ENCODE measurements at regions not wholly inside any gene's neighbourhood (a gene's known extent, or its start where the extent isn't known, plus 50 kb on each side); places are given as distances from the start of the nearest gene placed in this dataset.

DNA sequence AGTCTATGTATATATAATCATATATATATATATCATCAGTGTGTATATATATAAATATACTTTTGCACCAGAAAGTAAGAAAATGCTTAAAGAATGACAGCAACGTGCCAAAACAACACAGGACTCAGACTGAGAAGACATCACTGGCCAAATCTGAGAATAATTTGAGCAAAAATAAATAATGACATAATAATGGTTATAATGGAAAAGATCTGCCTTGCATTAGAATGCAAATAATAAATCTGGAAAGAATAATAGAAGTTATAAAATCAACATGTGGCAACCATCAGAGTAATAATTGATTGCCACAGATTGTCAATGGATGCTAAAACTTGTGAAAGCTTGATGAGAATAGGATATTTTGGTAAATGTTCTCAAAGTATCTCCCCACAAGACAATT is 61.5 kb upstream of the PLEKHG7 start:
- Mint-ChIP-seq H3K4me1 (ENCODE audit: insufficient read depth, unreplicated experiment) (peaks cover 7% of the 10 kb centered on the region), H3K9me3 (ENCODE audit: unreplicated experiment) (no peaks in the 10 kb centered on the region), H3K4me3 (ENCODE audit: unreplicated experiment) (no peak overlapping the region), H3K27ac (ENCODE audit: low read depth, unreplicated experiment) (no peak overlapping the region), H3K27me3 (ENCODE audit: insufficient read depth, unreplicated experiment) (no peaks in the 10 kb centered on the region), H3K36me3 (ENCODE audit: insufficient read depth, unreplicated experiment) (no peaks in the 10 kb centered on the region)
- ChIA-PET POLR2A (no interaction called here), CTCF (no interaction called here)
- intact Hi-C loops (cut with micrococcal nuclease): no loop called here
- no peak for DNase-seq (ENCODE audit: unreplicated experiment)
- BruUV-seq (replicated peaks): no TSS peak
- TF ChIP-seq, protein P1, sequence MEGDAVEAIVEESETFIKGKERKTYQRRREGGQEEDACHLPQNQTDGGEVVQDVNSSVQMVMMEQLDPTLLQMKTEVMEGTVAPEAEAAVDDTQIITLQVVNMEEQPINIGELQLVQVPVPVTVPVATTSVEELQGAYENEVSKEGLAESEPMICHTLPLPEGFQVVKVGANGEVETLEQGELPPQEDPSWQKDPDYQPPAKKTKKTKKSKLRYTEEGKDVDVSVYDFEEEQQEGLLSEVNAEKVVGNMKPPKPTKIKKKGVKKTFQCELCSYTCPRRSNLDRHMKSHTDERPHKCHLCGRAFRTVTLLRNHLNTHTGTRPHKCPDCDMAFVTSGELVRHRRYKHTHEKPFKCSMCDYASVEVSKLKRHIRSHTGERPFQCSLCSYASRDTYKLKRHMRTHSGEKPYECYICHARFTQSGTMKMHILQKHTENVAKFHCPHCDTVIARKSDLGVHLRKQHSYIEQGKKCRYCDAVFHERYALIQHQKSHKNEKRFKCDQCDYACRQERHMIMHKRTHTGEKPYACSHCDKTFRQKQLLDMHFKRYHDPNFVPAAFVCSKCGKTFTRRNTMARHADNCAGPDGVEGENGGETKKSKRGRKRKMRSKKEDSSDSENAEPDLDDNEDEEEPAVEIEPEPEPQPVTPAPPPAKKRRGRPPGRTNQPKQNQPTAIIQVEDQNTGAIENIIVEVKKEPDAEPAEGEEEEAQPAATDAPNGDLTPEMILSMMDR (IDR thresholded peaks at IDR 0.05; ENCODE audit: unreplicated experiment): no peak

DNA sequence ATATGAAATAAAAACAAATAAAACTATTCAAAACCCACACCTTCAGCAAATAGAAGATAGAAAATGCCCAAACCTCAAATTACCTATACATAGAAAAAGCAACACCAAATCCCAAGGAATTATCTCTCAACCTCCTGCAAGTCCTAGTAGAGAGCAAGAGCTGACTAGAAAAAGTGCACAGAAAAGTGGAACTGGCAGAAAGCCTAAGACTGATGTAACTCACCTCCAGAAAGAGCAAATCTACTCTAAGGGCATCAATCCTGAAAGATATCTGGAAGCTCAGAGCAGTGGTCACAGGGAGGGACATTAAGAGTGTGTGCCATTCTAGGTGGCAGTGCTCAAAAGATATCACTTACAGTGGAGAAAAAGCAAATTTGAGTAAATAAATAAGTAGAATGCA is 62.1 kb upstream of the PLEKHG7 start:
- H3K27me3 Mint-ChIP-seq (ENCODE audit: insufficient read depth, unreplicated experiment): no peaks in the 10 kb centered on the region
- POLR2A ChIA-PET: interaction anchor here (0.6 kb wide), 1 partner anchor 32 kb away, joined by 3 read pairs; no protein-coding TSS in a partner anchor
- no peaks in the 10 kb centered on the region for H3K9me3 Mint-ChIP-seq (ENCODE audit: unreplicated experiment)
- TF ChIP-seq, protein P1 (IDR thresholded peaks at IDR 0.05; ENCODE audit: unreplicated experiment): no peak
- no TSS peak for BruUV-seq (replicated peaks)
- intact Hi-C loops (cut with micrococcal nuclease): no loop called here
- no peak for DNase-seq (ENCODE audit: unreplicated experiment)
- H3K4me1 Mint-ChIP-seq (ENCODE audit: insufficient read depth, unreplicated experiment): peaks cover 7% of the 10 kb centered on the region
- CTCF ChIA-PET: interaction anchor here (0.6 to 1.5 kb wide), 4 partner anchors 9 to 1586 kb away, joined by 3 to 7 read pairs (median 3); no protein-coding TSS in a partner anchor
- H3K27ac Mint-ChIP-seq (ENCODE audit: low read depth, unreplicated experiment): no peak overlapping the region
- no peaks in the 10 kb centered on the region for H3K36me3 Mint-ChIP-seq (ENCODE audit: insufficient read depth, unreplicated experiment)
- no peak overlapping the region for H3K4me3 Mint-ChIP-seq (ENCODE audit: unreplicated experiment)

DNA sequence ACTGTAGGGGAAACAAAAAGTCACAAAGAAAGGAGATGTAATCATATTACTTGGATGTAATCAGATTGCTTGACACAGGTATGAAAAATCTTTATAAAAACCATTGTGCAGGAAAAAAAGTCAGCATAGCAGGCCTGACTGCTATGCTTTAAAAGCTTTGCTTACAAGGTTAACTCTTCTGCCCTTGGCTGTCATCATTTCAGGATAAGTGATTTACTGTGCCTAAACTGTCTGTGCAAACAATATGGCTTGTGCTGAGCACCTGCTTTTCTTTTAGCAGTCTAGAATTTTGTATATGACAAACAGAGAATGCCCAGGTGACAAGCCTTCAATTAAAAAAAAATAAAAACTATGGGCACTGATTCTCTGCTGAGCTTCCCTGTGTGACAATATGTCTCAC is 63.8 kb upstream of the PLEKHG7 start:
- CTCF ChIA-PET: interaction anchor here (1.4 to 1.5 kb wide), 2 partner anchors 11 kb away, joined by 3 to 7 read pairs; no protein-coding TSS in a partner anchor
- peaks cover 7% of the 10 kb centered on the region for H3K4me1 Mint-ChIP-seq (ENCODE audit: insufficient read depth, unreplicated experiment)
- no peaks in the 10 kb centered on the region for H3K27me3 Mint-ChIP-seq (ENCODE audit: insufficient read depth, unreplicated experiment)

DNA sequence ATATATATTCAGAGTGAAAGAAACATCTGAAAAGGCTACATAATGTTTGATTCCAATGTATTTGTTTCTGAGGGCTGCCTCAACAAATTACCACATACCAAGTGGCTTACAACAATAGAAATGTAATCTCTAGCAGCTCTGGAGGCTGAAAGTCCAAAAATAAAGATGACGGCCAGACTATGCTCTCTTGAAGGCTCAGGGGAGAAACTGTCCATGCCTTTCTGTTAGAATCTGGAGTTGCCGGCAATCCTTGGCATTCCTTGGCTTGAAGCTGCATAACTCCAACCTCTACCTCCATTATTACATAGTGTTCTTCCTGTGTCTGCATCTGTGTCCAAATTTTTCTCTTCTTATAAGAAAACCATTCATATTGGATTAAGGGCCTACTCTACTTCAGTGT is 68.1 kb upstream of the PLEKHG7 start:
- DNase-seq (ENCODE audit: unreplicated experiment): no peak
- Mint-ChIP-seq H3K9me3 (ENCODE audit: unreplicated experiment) (no peaks in the 10 kb centered on the region), H3K4me1 (ENCODE audit: insufficient read depth, unreplicated experiment) (no peaks in the 10 kb centered on the region), H3K27ac (ENCODE audit: low read depth, unreplicated experiment) (no peak overlapping the region), H3K27me3 (ENCODE audit: insufficient read depth, unreplicated experiment) (no peaks in the 10 kb centered on the region), H3K36me3 (ENCODE audit: insufficient read depth, unreplicated experiment) (no peaks in the 10 kb centered on the region), H3K4me3 (ENCODE audit: unreplicated experiment) (no peak overlapping the region)
- CTCF ChIA-PET: interaction anchor here (1.2 kb wide), 1 partner anchor 14 kb away, joined by 5 read pairs; no protein-coding TSS in a partner anchor
- no TSS peak for BruUV-seq (replicated peaks)
- POLR2A ChIA-PET: no interaction called here
- intact Hi-C loops (cut with micrococcal nuclease): no loop called here
- TF ChIP-seq, protein P1 (IDR thresholded peaks at IDR 0.05; ENCODE audit: unreplicated experiment): no peak

More for the DNA sequence above, 63.8 kb upstream of the PLEKHG7 start:
- TF ChIP-seq, protein P1 (IDR thresholded peaks at IDR 0.05; ENCODE audit: unreplicated experiment): no peak
- BruUV-seq (replicated peaks): no TSS peak
- DNase-seq (ENCODE audit: unreplicated experiment): no peak
- Mint-ChIP-seq H3K9me3 (ENCODE audit: unreplicated experiment) (no peaks in the 10 kb centered on the region), H3K4me3 (ENCODE audit: unreplicated experiment) (no peak overlapping the region), H3K27ac (ENCODE audit: low read depth, unreplicated experiment) (no peak overlapping the region), H3K36me3 (ENCODE audit: insufficient read depth, unreplicated experiment) (no peaks in the 10 kb centered on the region)
- POLR2A ChIA-PET: no interaction called here
- intact Hi-C loops (cut with micrococcal nuclease): no loop called here

All from MCF 10A (cell line).